HCT116 (cell line): ENCODE measurements at regions not wholly inside any gene's neighbourhood (a gene's known extent, or its start where the extent isn't known, plus 50 kb on each side); places are given as distances from the start of the nearest gene placed in this dataset.

ENCODE experiments used
- ATAC-seq: fragments of 200-7000 bp; cut with Tn5 transposase; 2 replicates; pipeline ENCODE4 v1.9.1; 2020; ENCODE audit warnings: mild to moderate bottlenecking, moderate library complexity
- BruUV-seq: library from RNA; stranded (reverse); fragments of 400-500 nt; replicated peaks from 2 replicates; lab custom pipeline; 2021; lab: Mats Ljungman, UMichigan
- CTCF ChIA-PET: fragments of 300-600 bp; sonication (Branson Sonifier 250); formaldehyde crosslinking; loops from one replicate; lab custom pipeline; 2021; ENCODE audit warnings: antibody characterized with exemption; lab: Charles Lee
- POLR2A ChIA-PET: fragments of 300-600, 350-600 bp; sonication (Branson Sonifier 250); formaldehyde crosslinking; loops from one replicate; lab custom pipeline; 2021; ENCODE audit warnings: antibody characterized with exemption; lab: Charles Lee
- RAD21 ChIA-PET, 2 experiments: fragments of 300-600 bp; sonication (Branson Sonifier 250); formaldehyde crosslinking; loops; one replicate each; lab custom pipeline; 2023; ENCODE audit warnings: low total read pairs in 2 of 2; ENCODE audit not compliant: uncharacterized antibody in 2 of 2, unreplicated experiment in 2 of 2, low non-redundant PET in 1 of 2; lab: Charles Lee
- DNase-seq: peaks from one replicate; pipeline ENCODE4 v3.0.0-alpha.2; 2010; ENCODE audit warnings: low read depth, low spot score
- H2AFZ ChIP-seq: fragments of 200-600 bp; shearing (Covaris generic), sonication (generic); 2 replicates; pipeline ENCODE4 v1.6.1; 2017; ENCODE audit warnings: low read depth, mixed run types, mixed read lengths, antibody characterized with exemption, low read length; ENCODE audit not compliant: poor library complexity, severe bottlenecking
- H3K27ac ChIP-seq: 2 replicates; pipeline ENCODE4 v1.5.1; 2012; ENCODE audit warnings: low read depth, low read length
- H3K27me3 ChIP-seq: fragments of 200-600 bp; sonication (generic); 2 replicates; pipeline ENCODE4 v1.6.1; 2016; ENCODE audit warnings: mixed run types, low read length, mixed read lengths; ENCODE audit not compliant: insufficient read depth
- H3K36me3 ChIP-seq, 2 experiments: fragments of 200-500 bp in 1 of 2; fragments of 200-600 bp in 1 of 2; sonication (Bioruptor generic) in 1 of 2; sonication (generic) in 1 of 2; 2 replicates each; pipeline versions ENCODE4 v1.5.1 to v1.6.1; 2014 to 2016; ENCODE audit warnings: low read length in 2 of 2, inconsistent platforms in 1 of 2, mixed read lengths in 1 of 2, mixed run types in 1 of 2; ENCODE audit not compliant: insufficient read depth in 2 of 2, control insufficient read depth in 1 of 2
- H3K4me1 ChIP-seq, 2 experiments: fragments of 200-600 bp in 1 of 2; sonication (generic) in 1 of 2; 2 replicates each; pipeline versions ENCODE4 v1.5.1 to v1.6.1; 2012 to 2017; ENCODE audit warnings: low read length in 2 of 2, inconsistent platforms in 1 of 2, mild to moderate bottlenecking in 1 of 2, mixed read lengths in 1 of 2, mixed run types in 1 of 2, moderate library complexity in 1 of 2; ENCODE audit not compliant: insufficient read depth in 2 of 2, control insufficient read depth in 1 of 2
- H3K4me2 ChIP-seq: fragments of 200-600 bp; sonication (generic); 2 replicates; pipeline ENCODE4 v1.6.1; 2017; ENCODE audit warnings: mixed run types, low read length, mixed read lengths
- H3K4me3 ChIP-seq, 2 experiments: fragments of 200-600 bp in 1 of 2; sonication (generic) in 1 of 2; replicated peaks in 1 of 2; 2 replicates each; pipeline ENCODE4 v1.5.1; 2011 to 2016; ENCODE audit warnings: low read length in 2 of 2, control low read depth in 1 of 2, low read depth in 1 of 2, mild to moderate bottlenecking in 1 of 2, mixed read lengths in 1 of 2, mixed run types in 1 of 2
- H3K79me2 ChIP-seq: fragments of 200-600 bp; sonication (generic); 2 replicates; pipeline ENCODE4 v1.6.1; 2017; ENCODE audit warnings: mild to moderate bottlenecking, mixed run types, low read length, moderate library complexity, mixed read lengths; ENCODE audit not compliant: insufficient read depth
- H3K9ac ChIP-seq: fragments of 200-600 bp; sonication (generic); 2 replicates; pipeline ENCODE4 v1.6.1; 2016; ENCODE audit warnings: low read length, mixed read lengths
- H3K9me2 ChIP-seq: fragments of 200-600 bp; sonication (generic), shearing (Covaris generic); 2 replicates; pipeline ENCODE4 v1.6.1; 2017; ENCODE audit warnings: mixed run types, mild to moderate bottlenecking, moderate library complexity; ENCODE audit not compliant: insufficient read depth
- H3K9me3 ChIP-seq, 2 experiments: fragments of 200-500 bp in 1 of 2; fragments of 200-600 bp in 1 of 2; sonication (Bioruptor generic) in 1 of 2; sonication (generic) in 1 of 2; 2 replicates each; pipeline ENCODE4 v1.6.1; 2014 to 2017; ENCODE audit warnings: low read length in 2 of 2, mixed read lengths in 2 of 2, inconsistent platforms in 1 of 2, low read depth in 1 of 2, mild to moderate bottlenecking in 1 of 2, mixed run types in 1 of 2, moderate library complexity in 1 of 2; ENCODE audit not compliant: control insufficient read depth in 1 of 2, insufficient read depth in 1 of 2
- H4K20me1 ChIP-seq: fragments of 200-600 bp; sonication (generic), shearing (Covaris generic); 2 replicates; pipeline ENCODE4 v1.6.1; 2017; ENCODE audit warnings: mixed run types, mild to moderate bottlenecking, moderate library complexity; ENCODE audit not compliant: insufficient read depth
- ATF3 ChIP-seq: IDR thresholded peaks from 2 replicates; pipeline ENCODE4 v1.6.1; 2012
- CBX3 ChIP-seq: IDR thresholded peaks from 2 replicates; pipeline ENCODE4 v1.6.1; 2012; ENCODE audit warnings: low read depth
- CTCF ChIP-seq, 3 experiments: fragments of 200-600 bp in 1 of 3; sonication (generic) in 1 of 3; IDR thresholded peaks in 2 of 3; conservative IDR thresholded peaks in 1 of 3; 2 replicates each; pipeline ENCODE4 v1.5.1; 2012 to 2017; ENCODE audit warnings: low read depth in 2 of 3, low read length in 2 of 3, antibody characterized with exemption in 1 of 3, borderline replicate concordance in 1 of 3, control low read depth in 1 of 3, mild to moderate bottlenecking in 1 of 3, mixed read lengths in 1 of 3, mixed run types in 1 of 3, moderate library complexity in 1 of 3; ENCODE audit not compliant: insufficient read depth in 1 of 3
- EGR1 ChIP-seq: IDR thresholded peaks from 2 replicates; pipeline ENCODE4 v1.6.1; 2012; ENCODE audit warnings: low read depth
- EZH2 ChIP-seq: fragments of 200-600 bp; sonication (generic); IDR thresholded peaks from 2 replicates; pipeline ENCODE4 v1.6.1; 2017; ENCODE audit warnings: antibody characterized with exemption, mixed run types
- EZH2phosphoT487 ChIP-seq: fragments of 200-600 bp; IDR thresholded peaks from 2 replicates; pipeline ENCODE4 v1.6.1; 2018; ENCODE audit warnings: antibody characterized with exemption, borderline replicate concordance
- JUND ChIP-seq: IDR thresholded peaks from 2 replicates; pipeline ENCODE4 v1.6.1; 2012
- MAX ChIP-seq: IDR thresholded peaks from 2 replicates; pipeline ENCODE4 v1.6.1; 2012
- POLR2A ChIP-seq: IDR thresholded peaks from 2 replicates; pipeline ENCODE4 v1.7.0; 2011; ENCODE audit warnings: borderline replicate concordance; ENCODE audit not compliant: insufficient read depth, insufficient read length; ENCODE audit errors: extremely low read depth
- POLR2AphosphoS5 ChIP-seq: IDR thresholded peaks from 2 replicates; pipeline ENCODE4 v1.6.1; 2011; ENCODE audit warnings: mild to moderate bottlenecking, low read depth, low read length, moderate library complexity
- RAD21 ChIP-seq: IDR thresholded peaks from 2 replicates; pipeline ENCODE4 v1.6.1; 2012; ENCODE audit warnings: low read depth, mild to moderate bottlenecking
- SIN3A ChIP-seq: IDR thresholded peaks from 2 replicates; pipeline ENCODE4 v1.6.1; 2012; ENCODE audit warnings: low read depth
- SP1 ChIP-seq: IDR thresholded peaks from 2 replicates; pipeline ENCODE4 v1.6.1; 2012; ENCODE audit warnings: low read depth
- TCF7L2 ChIP-seq: IDR thresholded peaks from 2 replicates; pipeline ENCODE4 v1.7.0; 2011; ENCODE audit warnings: borderline replicate concordance, inconsistent platforms; ENCODE audit not compliant: insufficient read depth, insufficient read length; ENCODE audit errors: extremely low read depth
- YY1 ChIP-seq: IDR thresholded peaks from 2 replicates; pipeline ENCODE4 v1.6.1; 2011; ENCODE audit warnings: low read length, low read depth, moderate library complexity, mild to moderate bottlenecking; ENCODE audit not compliant: insufficient replicate concordance; ENCODE audit errors: extremely low read depth
- ZBTB33 ChIP-seq: IDR thresholded peaks from 2 replicates; pipeline ENCODE4 v1.6.1; 2011; ENCODE audit warnings: mild to moderate bottlenecking, low read length, moderate library complexity; ENCODE audit not compliant: insufficient replicate concordance; ENCODE audit errors: extremely low read depth
- ZFX ChIP-seq: fragments of 450-650 bp; IDR thresholded peaks from 2 replicates; pipeline ENCODE4 v1.6.1; 2017
- ZNF274 ChIP-seq: fragments of 200-500 bp; sonication (Bioruptor generic); IDR thresholded peaks from 2 replicates; pipeline ENCODE4 v1.6.1; 2014; ENCODE audit warnings: mild to moderate bottlenecking, low read depth, low read length, inconsistent platforms
- intact Hi-C: fragments of 100-400 bp; cut with micrococcal nuclease; formaldehyde crosslinking; loops from 2 replicates; pipeline ENCODE4 v1.10.0; 2022

GRCh38 chr9:73782166-73782565, 630.5 kb downstream of the ANXA1 start:
- no peaks in the 10 kb centered on the region for H3K4me1 ChIP-seq
- H3K27me3 ChIP-seq: no peaks in the 10 kb centered on the region
- no TSS peak for BruUV-seq
- H2AFZ ChIP-seq: no peak overlapping the region
- no peak overlapping the region for H3K27ac ChIP-seq
- H3K9me3 ChIP-seq: no peaks in the 10 kb centered on the region
- TF ChIP-seq ZBTB33 (no peak), ATF3 (no peak), POLR2AphosphoS5 (no peak), MAX (no peak), EGR1 (no peak), EZH2 (no peak), RAD21 (no peak), ZFX (no peak), CTCF (IDR thresholded peaks at IDR 0.05 in 2 of 3, conservative IDR thresholded peaks at IDR 0.05 in 1 of 3; ENCODE audit: borderline replicate concordance in 1 of 3, insufficient read depth in 1 of 3, low read depth in 2 of 3, low read length in 2 of 3) (no peak), SIN3A (no peak), SP1 (no peak), POLR2A (no peak), TCF7L2 (no peak), YY1 (no peak), EZH2phosphoT487 (no peak), CBX3 (no peak), JUND (no peak), ZNF274 (no peak)
- no peak overlapping the region for H3K4me3 ChIP-seq
- H3K79me2 ChIP-seq: no peaks in the 10 kb centered on the region
- no peak overlapping the region for H3K9ac ChIP-seq
- H4K20me1 ChIP-seq: no peaks in the 10 kb centered on the region
- H3K4me2 ChIP-seq: no peak overlapping the region
- ChIA-PET POLR2A (no interaction called here), CTCF (no interaction called here), RAD21 (no interaction called here)
- intact Hi-C loops: no loop called here
- no peaks in the 10 kb centered on the region for H3K36me3 ChIP-seq
- H3K9me2 ChIP-seq: no peaks in the 10 kb centered on the region
- ATAC-seq (no peak), DNase-seq (no peak)
